ENCODE measurements at regions not wholly inside any gene's neighbourhood (a gene's known extent, or its start where the extent isn't known, plus 50 kb on each side); places are given as distances from the start of the nearest gene placed in this dataset.

- Mint-ChIP-seq H3K36me3 (no peaks in the 10 kb centered on the region), H3K4me3 (no peak overlapping the region), H3K9me3 (no peaks in the 10 kb centered on the region), H3K27me3 (ENCODE audit: insufficient read depth, low read depth) (no peaks in the 10 kb centered on the region), H3K27ac (no peak overlapping the region), H3K4me1 (no peaks in the 10 kb centered on the region)
- no peak for DNase-seq (ENCODE audit: low spot score)
- Histone ChIP-seq H3K9ac (no peak overlapping the region), H3K4me1 (no peaks in the 10 kb centered on the region), H4K20me1 (ENCODE audit: low read depth) (no peaks in the 10 kb centered on the region), H3K79me2 (ENCODE audit: low read depth) (no peaks in the 10 kb centered on the region), H3K9me3 (ENCODE audit: low read depth) (no peaks in the 10 kb centered on the region), H2AFZ (replicated peaks) (no peak overlapping the region), H3K4me2 (no peak overlapping the region), H3K36me3 (no peaks in the 10 kb centered on the region), H3K27me3 (no peaks in the 10 kb centered on the region), H3K4me3 (no peak overlapping the region), H3K27ac (no peak overlapping the region), H3F3A (ENCODE audit: low read depth) (no peaks in the 10 kb centered on the region)
- no peak for TF ChIP-seq CTCF (IDR thresholded peaks at IDR 0.05)
Observed at GRCh38 chr5:27503813-27504212, 465.4 kb upstream of the CDH9 start.

- Histone ChIP-seq H3K4me2 (no peak overlapping the region), H3F3A (ENCODE audit: low read depth) (no peaks in the 10 kb centered on the region), H3K27ac (no peak overlapping the region), H3K79me2 (ENCODE audit: low read depth) (no peaks in the 10 kb centered on the region), H3K9ac (no peak overlapping the region), H3K9me3 (ENCODE audit: low read depth) (no peaks in the 10 kb centered on the region), H3K4me1 (no peaks in the 10 kb centered on the region), H4K20me1 (ENCODE audit: low read depth) (no peaks in the 10 kb centered on the region), H2AFZ (replicated peaks) (no peak overlapping the region), H3K4me3 (no peak overlapping the region), H3K27me3 (no peaks in the 10 kb centered on the region), H3K36me3 (no peaks in the 10 kb centered on the region)
- no peak for DNase-seq (ENCODE audit: low spot score)
- H3K4me3 Mint-ChIP-seq = no peak overlapping the region
- H3K36me3 Mint-ChIP-seq = no peaks in the 10 kb centered on the region
- no peaks in the 10 kb centered on the region for H3K27me3 Mint-ChIP-seq (ENCODE audit: insufficient read depth, low read depth)
- H3K9me3 Mint-ChIP-seq = no peaks in the 10 kb centered on the region
- TF ChIP-seq EZH2 (IDR thresholded peaks at IDR 0.05) (no peak), EZH2phosphoT487 (IDR thresholded peaks at IDR 0.05) (no peak), CTCF (IDR thresholded peaks at IDR 0.05) (no peak)
- no peaks in the 10 kb centered on the region for H3K4me1 Mint-ChIP-seq
- H3K27ac Mint-ChIP-seq = no peak overlapping the region
Observed at GRCh38 chr5:27502236-27502635, 463.9 kb upstream of the CDH9 start.

- no peak overlapping the region for H3K27ac ChIP-seq
- Mint-ChIP-seq H3K4me1 (no peaks in the 10 kb centered on the region), H3K27me3 (ENCODE audit: insufficient read depth, low read depth) (no peaks in the 10 kb centered on the region), H3K9me3 (no peaks in the 10 kb centered on the region), H3K27ac (no peak overlapping the region), H3K36me3 (no peaks in the 10 kb centered on the region), H3K4me3 (no peak overlapping the region)
- no peaks in the 10 kb centered on the region for H3K79me2 ChIP-seq (ENCODE audit: low read depth)
- H3K4me1 ChIP-seq = no peaks in the 10 kb centered on the region
- no peak overlapping the region for H3K4me2 ChIP-seq
- TF ChIP-seq CTCF (IDR thresholded peaks at IDR 0.05) (no peak), EZH2 (IDR thresholded peaks at IDR 0.05) (no peak), EZH2phosphoT487 (IDR thresholded peaks at IDR 0.05) (no peak)
- H3F3A ChIP-seq (ENCODE audit: low read depth) = no peaks in the 10 kb centered on the region
- no peak for DNase-seq (ENCODE audit: low spot score)
- no peak overlapping the region for H3K9ac ChIP-seq
- no peak overlapping the region for H2AFZ ChIP-seq (replicated peaks)
- no peaks in the 10 kb centered on the region for H3K36me3 ChIP-seq
- no peaks in the 10 kb centered on the region for H3K27me3 ChIP-seq
- H4K20me1 ChIP-seq (ENCODE audit: low read depth) = no peaks in the 10 kb centered on the region
- H3K4me3 ChIP-seq = no peak overlapping the region
- H3K9me3 ChIP-seq (ENCODE audit: low read depth) = no peaks in the 10 kb centered on the region
Observed at GRCh38 chr5:27497491-27497890, 459.1 kb upstream of the CDH9 start.

- no peak for TF ChIP-seq EZH2phosphoT487 (IDR thresholded peaks at IDR 0.05)
- TF ChIP-seq CTCF (IDR thresholded peaks at IDR 0.05) = no peak
- no peak for TF ChIP-seq EZH2 (IDR thresholded peaks at IDR 0.05)
- Histone ChIP-seq H3K4me2 (no peak overlapping the region), H3K79me2 (ENCODE audit: low read depth) (no peaks in the 10 kb centered on the region), H3K9me3 (ENCODE audit: low read depth) (no peaks in the 10 kb centered on the region), H3K27me3 (no peaks in the 10 kb centered on the region), H3K36me3 (no peaks in the 10 kb centered on the region), H3K9ac (no peak overlapping the region), H3K27ac (no peak overlapping the region), H4K20me1 (ENCODE audit: low read depth) (no peaks in the 10 kb centered on the region), H2AFZ (replicated peaks) (no peak overlapping the region), H3F3A (ENCODE audit: low read depth) (no peaks in the 10 kb centered on the region), H3K4me1 (no peaks in the 10 kb centered on the region), H3K4me3 (no peak overlapping the region)
- H3K4me3 Mint-ChIP-seq = no peak overlapping the region
- H3K9me3 Mint-ChIP-seq = no peaks in the 10 kb centered on the region
- H3K36me3 Mint-ChIP-seq = no peaks in the 10 kb centered on the region
- DNase-seq (ENCODE audit: low spot score) = no peak
- no peak overlapping the region for H3K27ac Mint-ChIP-seq
- no peaks in the 10 kb centered on the region for H3K27me3 Mint-ChIP-seq (ENCODE audit: insufficient read depth, low read depth)
- H3K4me1 Mint-ChIP-seq = no peaks in the 10 kb centered on the region
Observed at GRCh38 chr5:27494887-27495286, 456.5 kb upstream of the CDH9 start.
